ENCODE measurements at regions not wholly inside any gene's neighbourhood (a gene's known extent, or its start where the extent isn't known, plus 50 kb on each side); places are given as distances from the start of the nearest gene placed in this dataset.
A peak's percentile ranks its signal among the peaks of the same experiment; 100 is the strongest.

DNA sequence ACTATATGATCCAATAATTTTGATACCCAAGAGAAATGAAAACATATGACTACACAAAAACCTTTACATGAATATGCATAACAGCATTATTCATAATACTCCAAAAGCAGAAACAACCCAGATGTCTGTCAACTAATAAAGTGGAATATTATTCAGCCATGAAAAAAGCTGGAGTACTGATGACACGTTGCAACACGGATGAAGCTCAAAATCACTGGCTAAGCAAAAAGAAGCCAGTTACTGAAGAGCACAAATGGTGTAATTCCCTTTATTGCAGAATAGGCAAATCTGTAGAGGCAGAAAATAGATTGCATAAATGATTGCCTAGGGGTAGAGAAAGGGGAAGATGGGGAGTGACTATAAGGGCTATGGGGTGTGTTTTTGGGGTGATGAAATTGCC, 117.6 kb upstream of the FGF3 start:
- no peak overlapping the region for H3K4me3 Mint-ChIP-seq
- ATAC-seq (replicated peaks) = no peak
- H3K36me3 Mint-ChIP-seq (ENCODE audit: low read depth) = no peaks in the 10 kb centered on the region
- H3K4me1 Mint-ChIP-seq = no peaks in the 10 kb centered on the region
- no peaks in the 10 kb centered on the region for H3K9me3 Mint-ChIP-seq
- no peak overlapping the region for H3K27ac Mint-ChIP-seq
- peaks cover 17% of the 10 kb centered on the region for H3K27me3 Mint-ChIP-seq

DNA sequence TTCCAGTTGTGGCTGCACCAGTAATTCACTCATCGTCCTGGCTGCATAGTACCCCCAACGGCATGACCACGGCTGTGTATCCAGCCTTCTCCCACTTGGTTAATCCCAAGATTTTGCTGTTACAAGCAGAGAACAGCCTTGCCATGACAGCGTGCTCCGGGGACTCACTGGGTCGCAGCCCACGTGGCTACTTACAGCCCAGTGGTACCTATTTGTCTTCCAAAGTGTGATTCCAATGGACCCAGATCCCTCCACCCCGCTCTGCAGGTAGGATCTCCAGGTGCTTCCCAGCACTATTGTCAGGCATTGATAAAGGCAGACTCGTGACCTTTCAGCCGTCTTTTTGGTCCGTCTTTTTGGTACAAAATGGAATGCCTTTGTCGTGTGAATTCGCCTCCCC, 119.0 kb upstream of the FGF3 start:
- ATAC-seq (replicated peaks) = no peak
- H3K27me3 Mint-ChIP-seq = peaks cover 15% of the 10 kb centered on the region
- H3K27ac Mint-ChIP-seq = no peak overlapping the region
- no peak overlapping the region for H3K4me3 Mint-ChIP-seq
- H3K4me1 Mint-ChIP-seq = no peaks in the 10 kb centered on the region
- H3K9me3 Mint-ChIP-seq = no peaks in the 10 kb centered on the region
- no peaks in the 10 kb centered on the region for H3K36me3 Mint-ChIP-seq (ENCODE audit: low read depth)

DNA sequence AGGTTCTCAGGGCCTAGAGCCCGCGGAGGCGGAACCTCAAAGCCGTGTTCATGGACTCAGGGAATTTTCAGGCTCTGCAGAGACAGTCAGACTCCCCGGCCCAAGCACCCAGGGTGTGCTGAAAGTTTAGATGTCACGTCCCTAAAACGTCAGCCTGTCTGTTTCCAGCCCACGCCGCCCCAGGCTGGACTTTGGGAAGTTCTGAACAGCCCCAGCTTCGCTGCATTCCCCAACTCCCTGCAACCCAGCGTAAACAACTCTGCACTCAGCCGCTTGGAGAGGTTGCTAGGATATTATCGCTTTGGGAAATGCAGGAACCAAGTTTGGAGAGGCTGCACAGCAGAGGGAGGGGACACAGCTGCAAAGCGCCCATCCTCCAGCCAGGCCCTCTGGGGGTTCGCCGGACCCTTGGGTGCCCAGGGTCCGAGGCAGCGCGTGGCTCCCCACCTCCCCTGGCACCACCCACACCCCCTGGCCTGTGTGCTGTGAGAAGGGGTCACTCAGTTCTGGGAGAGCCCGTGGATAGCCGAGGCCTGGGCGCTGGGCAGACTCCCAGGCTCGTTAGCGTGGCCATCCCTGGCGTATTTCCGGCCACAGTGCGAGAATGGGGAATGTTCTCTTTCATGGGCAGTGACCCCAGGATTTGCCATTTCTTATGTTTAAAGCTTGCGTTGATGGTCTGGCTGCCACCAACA, 120.5 kb upstream of the FGF3 start:
- ATAC-seq (replicated peaks) = no peak
- no peaks in the 10 kb centered on the region for H3K4me1 Mint-ChIP-seq
- no peaks in the 10 kb centered on the region for H3K36me3 Mint-ChIP-seq (ENCODE audit: low read depth)
- H3K27me3 Mint-ChIP-seq = peaks cover 9% of the 10 kb centered on the region
- H3K4me3 Mint-ChIP-seq = no peak overlapping the region
- H3K27ac Mint-ChIP-seq = no peak overlapping the region
- no peaks in the 10 kb centered on the region for H3K9me3 Mint-ChIP-seq

DNA sequence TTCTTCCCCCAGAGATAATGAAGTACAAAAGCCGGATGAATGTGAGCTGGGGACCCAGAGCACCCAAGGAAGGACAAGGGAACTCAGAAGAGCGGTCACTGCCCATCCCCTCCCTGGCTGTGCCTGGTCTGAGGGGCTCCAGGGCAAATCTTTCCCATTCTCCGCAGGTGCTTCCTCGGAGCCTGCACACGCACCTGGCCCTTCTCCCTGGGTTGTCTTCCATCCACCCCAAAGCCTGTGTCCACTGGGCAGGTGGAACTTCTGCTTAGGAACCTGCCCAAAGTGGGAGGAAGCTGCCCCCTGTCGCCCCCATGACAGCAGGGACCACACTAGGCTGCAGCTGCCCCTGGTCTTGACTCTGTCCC, 121.0 kb upstream of the FGF3 start:
- Mint-ChIP-seq H3K27me3 (peaks cover 6% of the 10 kb centered on the region), H3K4me3 (no peak overlapping the region), H3K9me3 (no peaks in the 10 kb centered on the region), H3K27ac (no peak overlapping the region), H3K4me1 (no peaks in the 10 kb centered on the region), H3K36me3 (ENCODE audit: low read depth) (no peaks in the 10 kb centered on the region)
- ATAC-seq (replicated peaks) = no peak

DNA sequence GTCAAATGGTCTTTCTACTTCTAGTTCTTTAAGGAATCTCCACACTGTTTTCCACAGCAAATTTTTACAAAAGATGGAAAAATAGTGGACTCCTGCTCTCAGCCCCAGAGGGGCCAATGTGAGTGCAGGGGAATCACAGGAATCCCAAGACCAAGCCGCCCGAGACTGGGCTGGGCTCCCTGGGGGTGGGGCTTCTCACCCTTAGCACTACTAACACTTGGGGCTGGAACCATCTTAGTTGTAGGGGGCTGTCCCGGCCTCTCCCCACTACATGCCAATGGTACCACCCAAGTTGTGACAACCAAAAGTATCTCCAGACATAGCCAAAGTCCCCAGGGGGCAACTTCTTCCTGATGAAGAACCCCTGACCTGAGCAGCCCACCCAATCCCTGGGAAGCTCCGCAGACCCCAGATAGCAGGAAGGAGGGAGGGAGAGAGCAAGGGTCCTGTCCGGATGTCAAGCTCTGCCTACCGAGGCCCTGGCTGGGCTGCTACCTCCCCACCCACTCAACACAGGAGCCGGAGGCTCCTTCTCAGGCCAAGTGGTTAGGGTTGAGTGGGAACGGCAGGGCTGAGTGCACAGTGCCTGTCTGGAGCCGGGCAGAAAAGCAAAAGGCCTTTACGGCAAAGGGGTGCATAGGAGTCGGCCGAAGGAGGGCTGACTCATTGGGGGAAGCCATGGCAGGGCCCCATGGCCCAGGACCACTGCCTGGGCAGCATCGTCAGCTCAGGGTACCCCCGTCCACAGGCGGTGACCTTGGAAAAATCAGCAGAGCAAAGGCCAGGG, 122.5 kb upstream of the FGF3 start:
- H3K9me3 Mint-ChIP-seq = no peaks in the 10 kb centered on the region
- no peak overlapping the region for H3K4me3 Mint-ChIP-seq
- H3K27me3 Mint-ChIP-seq = peaks cover 6% of the 10 kb centered on the region
- H3K36me3 Mint-ChIP-seq (ENCODE audit: low read depth) = no peaks in the 10 kb centered on the region
- no peak for ATAC-seq (replicated peaks)
- no peaks in the 10 kb centered on the region for H3K4me1 Mint-ChIP-seq
- no peak overlapping the region for H3K27ac Mint-ChIP-seq

DNA sequence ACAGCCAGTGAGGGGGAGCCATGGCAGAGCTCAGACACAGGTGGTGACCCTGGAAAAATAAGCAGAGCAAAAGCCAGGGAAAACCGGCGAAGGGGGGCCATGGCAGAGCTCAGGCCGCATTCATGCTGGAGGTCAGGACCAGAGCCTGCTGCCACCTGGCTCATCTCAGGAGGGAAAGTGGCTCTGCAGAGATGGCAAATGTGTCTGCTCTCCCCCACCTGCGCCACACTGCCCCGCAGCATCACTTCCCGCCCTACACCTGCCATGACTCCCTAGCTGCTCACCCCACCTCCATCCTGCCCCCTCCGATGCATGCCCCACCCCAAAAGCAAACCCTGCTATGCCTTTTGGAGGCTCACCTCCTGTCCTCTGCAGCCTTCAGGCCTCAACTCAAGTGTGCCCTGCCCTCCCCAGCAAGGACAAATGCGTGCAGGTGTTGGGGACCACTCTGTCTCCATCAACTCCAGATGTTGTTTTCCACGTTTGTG, 123.2 kb upstream of the FGF3 start:
- Mint-ChIP-seq H3K27ac (no peak overlapping the region), H3K4me3 (no peak overlapping the region), H3K9me3 (no peaks in the 10 kb centered on the region), H3K4me1 (no peaks in the 10 kb centered on the region), H3K27me3 (peaks cover 6% of the 10 kb centered on the region), H3K36me3 (ENCODE audit: low read depth) (no peaks in the 10 kb centered on the region)
- ATAC-seq (replicated peaks) = no peak

DNA sequence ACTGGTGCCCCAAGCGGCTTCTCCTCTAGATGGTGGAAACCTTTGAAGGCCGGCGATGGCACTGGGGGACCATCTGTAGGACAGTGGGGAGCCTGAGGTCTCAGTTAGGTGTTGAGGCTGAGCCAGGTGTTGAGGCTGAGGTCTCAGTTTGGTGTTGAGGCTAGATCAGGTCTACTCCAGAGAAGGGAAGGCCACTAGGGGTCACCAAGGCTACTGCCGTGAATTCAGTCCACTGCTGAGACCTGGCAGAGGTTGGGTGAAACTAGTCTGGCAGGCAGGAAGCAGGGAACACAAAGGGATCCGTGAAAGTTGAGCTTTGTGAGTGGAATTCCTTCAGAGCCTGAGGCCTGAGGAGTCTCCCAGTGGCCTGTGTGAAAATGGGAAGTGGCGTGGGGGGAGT, 123.8 kb upstream of the FGF3 start:
- H3K36me3 Mint-ChIP-seq (ENCODE audit: low read depth) = no peaks in the 10 kb centered on the region
- ATAC-seq (replicated peaks) = no peak
- no peaks in the 10 kb centered on the region for H3K9me3 Mint-ChIP-seq
- H3K27ac Mint-ChIP-seq = no peak overlapping the region
- no peaks in the 10 kb centered on the region for H3K4me1 Mint-ChIP-seq
- H3K4me3 Mint-ChIP-seq = no peak overlapping the region
- peaks cover 9% of the 10 kb centered on the region for H3K27me3 Mint-ChIP-seq

DNA sequence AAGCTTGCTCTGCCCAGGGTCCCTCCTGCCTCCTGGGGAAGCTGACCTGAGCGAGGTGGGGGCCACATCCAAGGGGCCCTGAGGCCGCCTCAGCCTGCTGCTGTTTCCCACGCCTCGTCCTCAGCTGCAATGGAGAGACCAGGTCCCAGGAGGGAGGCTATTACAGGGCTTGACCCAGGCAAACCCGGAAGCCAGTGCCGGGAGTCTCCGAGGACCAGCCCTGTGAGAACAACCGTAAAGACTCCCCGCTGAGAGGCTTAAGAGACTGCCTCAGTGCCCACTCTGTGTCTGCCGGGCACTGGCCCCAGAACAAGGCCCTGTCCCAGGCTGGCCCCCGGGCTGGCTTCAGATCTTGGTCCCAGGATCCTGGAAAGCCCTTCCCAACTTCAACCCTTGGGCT, 124.3 kb upstream of the FGF3 start:
- no peak overlapping the region for H3K27ac Mint-ChIP-seq
- no peaks in the 10 kb centered on the region for H3K4me1 Mint-ChIP-seq
- peaks cover 9% of the 10 kb centered on the region for H3K27me3 Mint-ChIP-seq
- no peaks in the 10 kb centered on the region for H3K36me3 Mint-ChIP-seq (ENCODE audit: low read depth)
- H3K9me3 Mint-ChIP-seq = no peaks in the 10 kb centered on the region
- no peak for ATAC-seq (replicated peaks)
- H3K4me3 Mint-ChIP-seq = no peak overlapping the region

DNA sequence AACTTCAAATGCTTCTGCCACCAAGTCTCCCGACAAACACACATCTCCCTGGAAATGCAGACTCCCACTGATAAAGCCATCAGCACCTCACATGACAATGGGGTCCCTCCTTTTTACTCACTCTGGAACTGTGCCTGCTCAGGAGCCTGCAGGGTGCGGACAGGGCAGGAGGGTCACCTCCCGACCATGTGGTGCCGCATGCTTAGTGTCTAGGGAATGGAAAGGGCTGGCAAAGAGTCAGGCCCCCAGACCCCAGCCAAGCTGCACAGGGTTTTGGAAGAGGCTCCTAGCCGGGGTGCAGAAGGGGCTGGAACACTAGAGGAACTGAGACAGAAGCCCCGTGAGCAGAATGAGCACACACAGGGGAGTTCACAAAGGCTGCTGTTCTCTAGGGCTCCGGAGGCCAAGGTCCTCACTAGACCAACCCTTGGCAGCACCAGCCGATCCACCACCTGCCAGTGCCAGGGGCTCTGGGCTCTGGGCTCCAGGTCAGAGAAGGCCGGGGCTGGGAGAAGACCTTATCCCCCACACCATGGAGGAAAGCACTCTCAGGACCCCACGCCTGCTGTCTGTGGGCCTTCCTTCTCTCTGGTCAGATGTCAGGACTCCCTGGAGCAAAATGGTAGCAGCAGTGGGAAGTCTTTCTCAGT, 125.1 kb upstream of the FGF3 start:
- Mint-ChIP-seq H3K4me1 (no peaks in the 10 kb centered on the region), H3K4me3 (no peak overlapping the region), H3K36me3 (ENCODE audit: low read depth) (no peaks in the 10 kb centered on the region), H3K9me3 (no peaks in the 10 kb centered on the region), H3K27me3 (peaks cover 13% of the 10 kb centered on the region), H3K27ac (no peak overlapping the region)
- ATAC-seq (replicated peaks) = no peak

DNA sequence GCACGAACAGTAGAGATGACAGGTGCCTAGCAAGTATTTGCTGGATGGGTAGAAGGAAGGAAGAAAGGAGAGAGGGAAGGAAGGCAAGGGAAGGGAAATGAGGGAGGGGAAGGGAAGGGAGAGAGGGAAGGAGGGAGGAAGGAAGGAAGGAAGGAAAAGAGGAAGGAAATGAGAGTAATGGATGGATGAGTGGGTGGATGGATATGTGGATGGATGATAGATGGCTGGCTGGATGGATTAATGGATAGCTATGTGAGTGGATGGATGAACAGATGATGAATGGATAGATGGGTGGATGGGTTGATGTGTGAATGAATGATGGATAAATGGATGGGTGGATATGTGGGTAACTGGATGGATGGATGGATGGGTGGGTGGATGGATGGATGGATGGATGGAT, 125.9 kb upstream of the FGF3 start:
- Mint-ChIP-seq H3K4me1 (no peaks in the 10 kb centered on the region), H3K36me3 (ENCODE audit: low read depth) (no peaks in the 10 kb centered on the region), H3K4me3 (no peak overlapping the region), H3K9me3 (no peaks in the 10 kb centered on the region), H3K27ac (no peak overlapping the region), H3K27me3 (peaks cover 13% of the 10 kb centered on the region)
- no peak for ATAC-seq (replicated peaks)

DNA sequence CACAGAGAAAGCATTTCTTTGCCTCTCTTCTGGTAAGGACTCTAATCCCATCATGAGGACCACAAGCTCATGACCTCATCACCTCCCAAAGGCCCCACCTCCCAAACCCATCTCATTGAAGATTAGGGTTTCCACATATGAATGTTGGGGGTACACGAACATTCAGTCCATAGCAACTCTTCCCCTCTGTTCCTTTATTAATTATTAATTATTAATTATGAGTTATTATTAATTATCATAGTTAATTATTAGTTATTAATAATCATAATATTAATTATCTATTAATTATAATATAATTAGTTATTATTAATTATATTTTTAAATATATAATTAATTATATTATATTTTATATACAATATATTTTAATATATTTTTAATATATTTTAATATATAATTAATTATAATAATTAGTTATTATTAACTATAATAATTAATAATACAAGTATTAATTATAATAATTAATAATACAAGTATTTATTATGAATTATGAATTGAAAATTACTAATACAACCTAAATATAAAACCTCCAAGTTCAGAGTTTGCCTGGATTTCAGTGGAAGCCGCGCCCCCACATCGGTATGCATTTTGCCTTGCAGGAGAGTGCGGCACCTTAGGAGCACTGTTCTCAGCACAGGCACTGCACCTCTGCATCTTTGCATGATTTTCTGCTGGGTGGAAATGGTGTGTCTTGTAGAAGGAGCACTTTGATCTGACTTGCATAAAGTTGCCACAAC, 128.0 kb upstream of the FGF3 start:
- ATAC-seq (replicated peaks) = peak; percentile 13
- peaks cover 16% of the 10 kb centered on the region for H3K27me3 Mint-ChIP-seq

DNA sequence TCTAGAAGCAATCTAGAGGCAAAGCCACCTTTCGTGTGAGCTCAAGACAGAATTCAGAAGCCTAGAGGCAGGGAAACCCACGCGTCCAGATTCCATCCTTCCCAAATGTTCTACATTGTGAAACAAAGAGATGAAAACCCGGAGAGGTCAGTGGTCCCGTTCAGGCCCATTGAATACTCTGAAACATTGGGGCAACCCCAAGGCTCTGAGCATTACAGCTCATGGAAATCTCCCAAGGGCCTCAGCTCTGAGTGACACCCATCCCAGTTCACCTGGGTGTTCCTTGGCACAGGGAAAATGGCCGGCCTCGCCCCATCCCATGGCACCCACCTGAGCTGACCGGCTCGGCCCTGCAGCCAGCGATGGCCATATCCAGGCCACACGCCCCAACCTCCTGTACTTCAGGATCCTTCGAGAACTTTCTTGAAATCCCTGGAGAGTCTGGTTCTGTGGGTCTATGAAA, 128.6 kb upstream of the FGF3 start:
- Mint-ChIP-seq H3K4me1 (no peaks in the 10 kb centered on the region), H3K9me3 (no peaks in the 10 kb centered on the region), H3K27me3 (peaks cover 12% of the 10 kb centered on the region), H3K4me3 (no peak overlapping the region), H3K36me3 (ENCODE audit: low read depth) (no peaks in the 10 kb centered on the region), H3K27ac (no peak overlapping the region)
- ATAC-seq (replicated peaks) = no peak

More for the DNA sequence above, 128.0 kb upstream of the FGF3 start:
- no peak overlapping the region for H3K27ac Mint-ChIP-seq
- no peaks in the 10 kb centered on the region for H3K36me3 Mint-ChIP-seq (ENCODE audit: low read depth)
- no peaks in the 10 kb centered on the region for H3K9me3 Mint-ChIP-seq
- H3K4me3 Mint-ChIP-seq = no peak overlapping the region
- no peaks in the 10 kb centered on the region for H3K4me1 Mint-ChIP-seq

DNA sequence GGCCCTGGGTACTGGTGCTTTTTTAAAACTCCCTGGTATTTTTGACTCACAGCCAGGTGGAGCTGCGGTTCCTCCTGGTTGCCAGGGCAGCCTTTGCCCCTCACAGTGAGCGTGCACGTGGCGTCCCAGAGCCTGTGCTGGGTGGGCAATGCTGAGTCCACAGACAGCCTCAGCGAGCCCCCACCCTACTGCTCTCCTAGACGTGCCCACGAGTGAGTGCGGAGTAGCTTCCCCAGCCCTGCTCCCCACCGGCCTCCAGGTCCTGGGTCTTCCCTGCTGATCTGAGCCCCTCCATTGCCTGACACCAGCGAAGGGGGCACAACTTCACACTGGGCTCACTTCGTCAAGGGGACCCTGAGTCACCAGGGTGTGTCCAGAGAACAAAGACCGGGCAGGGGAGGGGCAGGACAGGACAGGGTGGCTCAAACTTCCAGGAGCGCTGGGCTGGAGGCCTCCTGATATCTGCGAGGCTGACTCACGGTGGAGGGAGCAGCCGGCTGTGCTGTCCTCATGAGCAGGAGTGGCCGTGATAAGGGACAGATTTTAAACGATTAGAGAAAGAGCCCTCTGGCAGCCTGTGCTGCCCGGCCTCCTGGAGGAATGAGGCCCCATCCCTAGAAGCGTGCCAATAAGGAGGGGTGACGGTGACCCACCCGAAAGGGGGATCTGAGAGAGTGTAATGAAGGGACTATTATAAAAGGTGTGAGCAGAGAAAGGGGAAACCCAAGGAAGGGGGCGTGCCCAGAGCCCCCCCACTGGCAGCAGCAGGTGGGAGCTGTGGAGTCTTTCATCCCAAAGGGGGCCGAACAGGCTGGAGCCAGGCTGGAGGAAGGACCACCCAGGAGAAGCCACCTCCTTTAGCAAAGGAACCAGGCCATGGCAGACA, 129.3 kb upstream of the FGF3 start:
- no peak overlapping the region for H3K27ac Mint-ChIP-seq
- no peaks in the 10 kb centered on the region for H3K4me1 Mint-ChIP-seq
- no peak overlapping the region for H3K4me3 Mint-ChIP-seq
- H3K9me3 Mint-ChIP-seq = no peaks in the 10 kb centered on the region
- ATAC-seq (replicated peaks) = no peak
- H3K36me3 Mint-ChIP-seq (ENCODE audit: low read depth) = no peaks in the 10 kb centered on the region
- H3K27me3 Mint-ChIP-seq = peaks cover 12% of the 10 kb centered on the region

DNA sequence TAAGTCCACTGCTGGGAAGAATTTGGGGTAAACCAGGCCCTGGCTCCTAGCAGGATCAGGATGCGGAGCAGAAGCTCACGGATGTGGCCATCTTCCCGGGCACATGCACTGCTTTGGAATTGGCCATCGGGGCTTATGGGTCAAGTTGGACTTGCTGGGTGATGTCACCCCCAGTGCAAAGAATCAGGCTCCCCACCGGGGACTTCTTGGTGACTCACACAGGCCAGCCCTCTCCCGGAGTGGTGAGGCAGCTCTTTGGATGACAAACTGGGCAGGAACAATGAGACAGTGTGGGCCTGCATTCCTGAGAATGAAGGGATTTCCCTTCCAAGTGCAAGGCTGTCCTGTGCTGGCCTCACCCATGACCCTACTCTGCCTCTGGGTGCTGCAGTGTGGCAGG, 128.8 kb upstream of the ANO1 start:
- no peaks in the 10 kb centered on the region for H3K9me3 Mint-ChIP-seq

More for the DNA sequence above, 128.8 kb upstream of the ANO1 start:
- Mint-ChIP-seq H3K27ac (no peak overlapping the region), H3K27me3 (peaks cover 12% of the 10 kb centered on the region), H3K4me1 (no peaks in the 10 kb centered on the region), H3K4me3 (no peak overlapping the region), H3K36me3 (ENCODE audit: low read depth) (no peaks in the 10 kb centered on the region)
- ATAC-seq (replicated peaks) = no peak
